ENCODE measurements at regions not wholly inside any gene's neighbourhood (a gene's known extent, or its start where the extent isn't known, plus 50 kb on each side); places are given as distances from the start of the nearest gene placed in this dataset.

DNA sequence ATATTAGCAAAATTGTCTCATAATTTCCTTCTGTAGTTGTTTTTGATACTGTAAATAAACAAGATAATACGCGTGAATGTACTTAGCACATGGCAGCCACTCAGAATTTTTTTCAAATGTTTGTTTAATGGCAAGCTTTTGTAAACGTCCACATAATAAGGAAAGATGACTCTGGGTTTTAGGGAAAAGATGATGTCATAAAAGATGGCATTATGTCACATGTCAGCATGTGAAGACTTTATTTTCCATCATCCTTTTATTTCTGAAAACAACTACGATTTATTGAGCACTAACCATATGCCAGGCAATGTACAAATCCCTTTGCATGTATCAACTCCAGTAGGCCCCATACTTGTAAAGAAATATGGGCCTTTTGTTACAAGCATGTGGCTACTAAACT lies 139.9 kb downstream of the C11orf91 start:
- no peaks in the 10 kb centered on the region for H3K27me3 ChIP-seq
- no peaks in the 10 kb centered on the region for H3K36me3 ChIP-seq
- H3K4me3 ChIP-seq, result no peak overlapping the region
- intact Hi-C loops (cut with DNase I), result no loop called here
- no peak for DNase-seq (ENCODE audit: extremely low spot score in 2 of 2)
- H3K9me3 ChIP-seq, result no peaks in the 10 kb centered on the region
- TF ChIP-seq POLR2AphosphoS5 (IDR thresholded peaks at IDR 0.05; ENCODE audit: insufficient read depth in 1 of 2, low read depth in 1 of 2) (no peak), POLR2A (IDR thresholded peaks at IDR 0.05) (no peak)
- TF ChIP-seq, protein P1, sequence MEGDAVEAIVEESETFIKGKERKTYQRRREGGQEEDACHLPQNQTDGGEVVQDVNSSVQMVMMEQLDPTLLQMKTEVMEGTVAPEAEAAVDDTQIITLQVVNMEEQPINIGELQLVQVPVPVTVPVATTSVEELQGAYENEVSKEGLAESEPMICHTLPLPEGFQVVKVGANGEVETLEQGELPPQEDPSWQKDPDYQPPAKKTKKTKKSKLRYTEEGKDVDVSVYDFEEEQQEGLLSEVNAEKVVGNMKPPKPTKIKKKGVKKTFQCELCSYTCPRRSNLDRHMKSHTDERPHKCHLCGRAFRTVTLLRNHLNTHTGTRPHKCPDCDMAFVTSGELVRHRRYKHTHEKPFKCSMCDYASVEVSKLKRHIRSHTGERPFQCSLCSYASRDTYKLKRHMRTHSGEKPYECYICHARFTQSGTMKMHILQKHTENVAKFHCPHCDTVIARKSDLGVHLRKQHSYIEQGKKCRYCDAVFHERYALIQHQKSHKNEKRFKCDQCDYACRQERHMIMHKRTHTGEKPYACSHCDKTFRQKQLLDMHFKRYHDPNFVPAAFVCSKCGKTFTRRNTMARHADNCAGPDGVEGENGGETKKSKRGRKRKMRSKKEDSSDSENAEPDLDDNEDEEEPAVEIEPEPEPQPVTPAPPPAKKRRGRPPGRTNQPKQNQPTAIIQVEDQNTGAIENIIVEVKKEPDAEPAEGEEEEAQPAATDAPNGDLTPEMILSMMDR (IDR thresholded peaks at IDR 0.05), result no peak
- H3K4me1 ChIP-seq, result no peaks in the 10 kb centered on the region
- H3K27ac ChIP-seq, result no peak overlapping the region

DNA sequence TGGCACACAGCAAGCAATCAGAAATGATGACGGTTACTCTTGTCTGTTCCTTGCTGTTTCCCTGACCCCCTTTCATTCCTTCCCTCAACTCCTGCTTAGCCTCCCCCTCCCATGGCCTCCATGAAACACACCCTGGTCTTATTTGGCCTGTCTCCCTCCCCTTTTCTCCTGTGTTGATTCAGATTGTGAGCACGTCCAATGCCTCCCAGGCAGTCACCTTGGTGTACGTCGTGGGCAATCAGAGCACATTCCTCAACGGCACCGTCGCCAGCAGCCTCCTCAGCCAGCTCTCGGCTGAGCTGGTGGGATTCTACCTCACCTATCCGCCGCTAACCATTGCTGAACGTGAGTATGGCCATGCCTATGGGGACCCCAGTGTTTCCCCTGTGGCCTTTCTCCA lies 141.1 kb downstream of the C11orf91 start:
- DNase-seq (ENCODE audit: extremely low spot score in 2 of 2), result peak in 1 of 2 donors; percentile 60
- intact Hi-C loops (cut with DNase I), result no loop called here
- TF ChIP-seq, protein P1 (IDR thresholded peaks at IDR 0.05), result no peak
- TF ChIP-seq POLR2A (IDR thresholded peaks at IDR 0.05) (no peak), POLR2AphosphoS5 (IDR thresholded peaks at IDR 0.05; ENCODE audit: insufficient read depth in 1 of 2, low read depth in 1 of 2) (no peak)

DNA sequence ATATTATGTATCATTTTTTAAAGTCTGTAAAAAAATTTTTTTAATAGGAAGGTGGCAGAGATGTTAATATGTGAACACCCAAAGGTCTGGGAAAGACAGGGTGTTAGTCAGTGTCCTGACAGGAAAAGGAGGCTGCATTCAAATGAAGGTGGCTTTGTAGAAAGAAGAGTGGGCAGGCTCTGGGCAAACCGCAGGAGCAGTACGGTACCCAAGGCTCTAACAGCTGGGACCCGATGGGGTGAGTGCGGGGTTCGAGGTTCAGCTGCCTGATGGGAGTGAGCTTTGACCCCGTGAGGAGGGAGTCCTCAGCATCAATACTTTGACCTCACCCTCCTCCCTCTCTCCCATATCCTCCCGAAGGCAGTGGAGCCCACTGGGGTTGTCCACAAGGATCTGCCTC lies 142.5 kb downstream of the C11orf91 start:
- Histone ChIP-seq H3K36me3 (no peaks in the 10 kb centered on the region), H3K27ac (no peak overlapping the region), H3K4me3 (no peak overlapping the region), H3K9me3 (no peaks in the 10 kb centered on the region), H3K4me1 (no peaks in the 10 kb centered on the region), H3K27me3 (no peaks in the 10 kb centered on the region)
- no peak for TF ChIP-seq POLR2A (IDR thresholded peaks at IDR 0.05)
- TF ChIP-seq POLR2AphosphoS5 (IDR thresholded peaks at IDR 0.05; ENCODE audit: insufficient read depth in 1 of 2, low read depth in 1 of 2), result no peak
- TF ChIP-seq, protein P1 (IDR thresholded peaks at IDR 0.05), result no peak
- peak in 1 of 2 donors; percentile 76 for DNase-seq (ENCODE audit: extremely low spot score in 2 of 2)
- intact Hi-C loops (cut with DNase I), result no loop called here

More for the DNA sequence above, 141.1 kb downstream of the C11orf91 start:
- no peak overlapping the region for H3K4me3 ChIP-seq
- H3K9me3 ChIP-seq, result no peaks in the 10 kb centered on the region
- no peaks in the 10 kb centered on the region for H3K27me3 ChIP-seq
- no peaks in the 10 kb centered on the region for H3K4me1 ChIP-seq
- no peaks in the 10 kb centered on the region for H3K36me3 ChIP-seq
- H3K27ac ChIP-seq, result no peak overlapping the region

DNA sequence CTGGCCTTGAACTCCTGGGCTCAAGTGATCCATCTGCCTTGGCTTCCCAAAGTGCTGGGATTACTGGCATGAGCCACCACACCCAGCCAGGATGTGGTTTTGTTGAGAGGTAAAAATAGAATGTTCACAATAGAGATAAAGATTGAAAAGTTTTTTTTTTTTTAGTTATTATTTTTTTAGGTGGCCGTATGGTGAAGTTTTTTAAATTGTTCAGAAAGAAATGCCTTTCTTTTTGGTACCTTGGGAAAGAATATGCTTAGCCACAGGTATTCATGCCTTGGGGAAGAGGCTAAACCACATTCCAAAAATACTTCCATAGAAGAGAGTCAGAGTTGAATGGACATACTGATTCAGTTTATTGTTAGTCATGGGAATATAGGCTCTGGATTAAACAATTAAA lies 143.4 kb downstream of the C11orf91 start:
- Histone ChIP-seq H3K4me1 (no peaks in the 10 kb centered on the region), H3K27me3 (no peaks in the 10 kb centered on the region), H3K27ac (no peak overlapping the region), H3K4me3 (no peak overlapping the region), H3K36me3 (no peaks in the 10 kb centered on the region), H3K9me3 (no peaks in the 10 kb centered on the region)
- intact Hi-C loops (cut with DNase I), result no loop called here
- TF ChIP-seq POLR2AphosphoS5 (IDR thresholded peaks at IDR 0.05; ENCODE audit: insufficient read depth in 1 of 2, low read depth in 1 of 2) (no peak), POLR2A (IDR thresholded peaks at IDR 0.05) (no peak)
- TF ChIP-seq, protein P1 (IDR thresholded peaks at IDR 0.05), result no peak
- DNase-seq (ENCODE audit: extremely low spot score in 2 of 2), result no peak

DNA sequence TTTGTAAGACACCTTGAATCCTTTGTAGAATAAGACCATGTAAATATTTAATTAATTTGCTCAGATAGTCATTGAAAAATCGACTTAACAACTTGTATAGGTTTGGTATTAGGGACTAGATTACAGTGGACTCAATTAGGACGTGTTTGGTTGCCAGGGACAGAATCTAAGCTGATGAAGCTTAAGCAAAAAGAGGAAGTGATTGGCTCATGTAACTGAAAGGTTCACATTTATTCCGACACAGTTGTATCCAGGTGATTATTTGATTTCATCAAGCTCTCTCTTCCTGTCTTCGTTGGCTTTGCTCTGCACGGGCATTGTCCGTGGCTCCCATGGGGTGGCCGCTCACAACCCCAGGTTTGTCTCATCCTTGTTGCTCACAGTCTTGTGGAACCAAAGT lies 146.4 kb downstream of the C11orf91 start:
- no peaks in the 10 kb centered on the region for H3K9me3 ChIP-seq
- no peak overlapping the region for H3K27ac ChIP-seq
- H3K4me3 ChIP-seq, result no peak overlapping the region
- H3K27me3 ChIP-seq, result no peaks in the 10 kb centered on the region
- intact Hi-C loops (cut with DNase I), result no loop called here
- TF ChIP-seq POLR2A (IDR thresholded peaks at IDR 0.05) (no peak), POLR2AphosphoS5 (IDR thresholded peaks at IDR 0.05; ENCODE audit: insufficient read depth in 1 of 2, low read depth in 1 of 2) (no peak)
- TF ChIP-seq, protein P1 (IDR thresholded peaks at IDR 0.05), result no peak
- DNase-seq (ENCODE audit: extremely low spot score in 2 of 2), result peak in 1 of 2 donors; percentile 37
- no peaks in the 10 kb centered on the region for H3K36me3 ChIP-seq
- H3K4me1 ChIP-seq, result no peaks in the 10 kb centered on the region

Measured in vagina (tissue), 2 donors.